Immature natural killer cell (primary cell): ENCODE measurements at regions not wholly inside any gene's neighbourhood (a gene's known extent, or its start where the extent isn't known, plus 50 kb on each side); places are given as distances from the start of the nearest gene placed in this dataset.
"Not testable (repeated sequence)": the region's sequence is repeated elsewhere in the genome, so short reads cannot be mapped to it uniquely, and the experiment has no call there.

Experiments used
- DNase-seq, 3 donors: peaks; one replicate each; pipeline ENCODE4 v3.0.0; 2022; ENCODE audit warnings: mixed read lengths in 1 of 3
- H3K27ac Mint-ChIP-seq, 6 donors: one replicate each; pipeline ENCODE4 v1.8.0; 2020; ENCODE audit warnings: mixed read lengths in 6 of 6, mild to moderate bottlenecking in 5 of 6, inconsistent platforms in 4 of 6, moderate library complexity in 3 of 6
- H3K27me3 Mint-ChIP-seq, 3 donors: one replicate each; pipeline ENCODE4 v1.8.0; 2020 to 2021; ENCODE audit warnings: low read depth in 3 of 3, mild to moderate bottlenecking in 3 of 3, mixed read lengths in 3 of 3, moderate library complexity in 3 of 3, inconsistent platforms in 1 of 3
- H3K36me3 Mint-ChIP-seq, 3 donors: one replicate each; pipeline ENCODE4 v1.8.0; 2020; ENCODE audit warnings: mixed read lengths in 3 of 3, inconsistent platforms in 2 of 3, mild to moderate bottlenecking in 2 of 3
- H3K4me1 Mint-ChIP-seq, 2 donors: one replicate each; pipeline ENCODE4 v1.8.0; 2020; ENCODE audit warnings: inconsistent platforms in 2 of 2, mild to moderate bottlenecking in 2 of 2, mixed read lengths in 2 of 2, moderate library complexity in 1 of 2
- H3K4me3 Mint-ChIP-seq, 5 donors: one replicate each; pipeline ENCODE4 v1.8.0; 2020; ENCODE audit warnings: mild to moderate bottlenecking in 5 of 5, mixed read lengths in 5 of 5, inconsistent platforms in 3 of 5, moderate library complexity in 3 of 5
- H3K9me3 Mint-ChIP-seq, 6 donors: one replicate each; pipeline ENCODE4 v1.8.0; 2020; ENCODE audit warnings: mild to moderate bottlenecking in 6 of 6, mixed read lengths in 6 of 6, inconsistent platforms in 4 of 6, moderate library complexity in 3 of 6

DNA sequence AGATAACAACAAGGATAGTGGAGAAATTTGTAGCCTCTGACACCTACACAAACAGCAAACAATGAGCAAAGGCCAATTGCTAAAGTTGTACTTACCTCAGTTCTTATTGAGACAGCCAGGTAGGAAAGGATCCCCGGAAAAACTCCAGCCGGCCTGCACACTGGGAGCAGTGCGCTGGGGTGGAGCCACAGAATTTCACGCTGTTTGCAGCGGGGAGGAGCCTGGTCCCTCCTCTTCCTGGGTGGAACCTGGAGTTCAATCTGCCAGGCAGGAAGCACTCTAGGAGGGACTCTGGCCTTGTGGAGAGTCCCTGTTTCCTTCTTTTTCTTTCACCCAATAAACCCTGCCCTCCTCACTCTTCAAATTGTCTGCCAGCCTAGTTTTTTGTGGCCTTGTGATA is 382.6 kb upstream of the TGIF2LX start:
- H3K27ac Mint-ChIP-seq, DNase-seq, H3K4me3 Mint-ChIP-seq, H3K36me3 Mint-ChIP-seq, H3K9me3 Mint-ChIP-seq, H3K27me3 Mint-ChIP-seq, H3K4me1 Mint-ChIP-seq: not testable (repeated sequence)

DNA sequence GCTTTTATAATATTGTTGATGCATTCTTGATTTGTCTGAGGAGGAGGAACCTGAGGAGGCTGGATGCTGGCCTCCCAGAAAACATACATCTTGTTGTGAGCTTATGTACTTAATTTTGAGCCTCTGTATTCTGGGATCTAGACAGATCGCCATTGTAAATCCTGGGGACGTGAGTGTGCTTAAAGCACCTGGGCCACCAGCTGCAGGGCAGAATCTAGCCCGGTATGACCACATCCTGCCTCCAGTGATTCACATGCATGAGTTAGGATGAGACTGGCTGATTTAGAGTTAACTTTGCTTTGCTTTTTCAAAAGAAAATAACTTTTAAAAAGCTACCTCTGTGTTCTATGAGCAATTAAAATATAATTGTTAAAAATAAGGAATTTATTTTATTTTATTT is 364.6 kb upstream of the TGIF2LX start:
- not testable (repeated sequence) for H3K9me3 Mint-ChIP-seq, H3K27me3 Mint-ChIP-seq, H3K36me3 Mint-ChIP-seq, DNase-seq, H3K27ac Mint-ChIP-seq, H3K4me3 Mint-ChIP-seq, H3K4me1 Mint-ChIP-seq

DNA sequence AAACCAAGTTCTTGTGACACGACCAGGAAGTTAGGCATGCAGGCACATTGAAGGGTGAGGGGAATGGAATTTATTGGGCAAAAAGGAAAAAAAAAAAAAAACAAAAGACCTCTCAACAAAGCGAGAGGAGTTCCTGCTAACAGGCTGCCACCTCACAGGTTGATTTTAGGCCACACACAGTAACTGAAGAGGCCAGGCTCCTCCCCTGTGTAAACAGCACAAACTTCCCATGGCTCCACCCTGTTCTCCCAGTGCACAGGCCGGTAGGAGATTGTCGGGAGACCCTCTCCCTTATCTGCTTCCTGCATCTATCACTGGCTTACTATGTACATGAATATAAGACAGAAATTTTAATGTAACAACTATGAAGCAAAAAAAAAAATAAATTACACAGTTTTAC is 359.6 kb upstream of the TGIF2LX start:
- peaks cover 0 to 14% (median 0%) of the 10 kb centered on the region in 6 donors for H3K9me3 Mint-ChIP-seq
- DNase-seq, H3K4me3 Mint-ChIP-seq, H3K36me3 Mint-ChIP-seq, H3K4me1 Mint-ChIP-seq, H3K27me3 Mint-ChIP-seq, H3K27ac Mint-ChIP-seq: not testable (repeated sequence)

DNA sequence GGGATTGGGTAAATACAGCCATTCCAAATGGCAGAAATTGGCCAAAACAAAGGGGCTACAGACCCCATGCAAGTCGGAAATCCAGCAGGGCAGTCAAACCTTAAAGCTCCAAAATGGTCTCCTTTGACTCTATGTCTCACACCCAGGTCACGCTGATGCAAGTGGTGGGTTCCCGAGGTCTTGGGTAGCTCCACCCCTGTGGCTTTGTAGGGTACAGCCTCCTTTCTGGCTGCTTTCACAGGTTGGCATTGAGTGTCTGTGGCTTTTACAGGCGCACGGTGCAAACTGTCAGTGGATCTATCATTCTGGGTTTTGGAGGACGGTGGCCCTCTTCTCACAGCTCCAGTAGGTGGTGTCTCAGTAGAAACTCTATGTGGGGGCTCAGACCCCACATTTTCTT is 358.6 kb upstream of the TGIF2LX start:
- not testable (repeated sequence) for H3K4me3 Mint-ChIP-seq, H3K4me1 Mint-ChIP-seq, H3K27ac Mint-ChIP-seq, H3K27me3 Mint-ChIP-seq, DNase-seq, H3K36me3 Mint-ChIP-seq
- H3K9me3 Mint-ChIP-seq, result peaks cover 0 to 14% (median 0%) of the 10 kb centered on the region in 6 donors

DNA sequence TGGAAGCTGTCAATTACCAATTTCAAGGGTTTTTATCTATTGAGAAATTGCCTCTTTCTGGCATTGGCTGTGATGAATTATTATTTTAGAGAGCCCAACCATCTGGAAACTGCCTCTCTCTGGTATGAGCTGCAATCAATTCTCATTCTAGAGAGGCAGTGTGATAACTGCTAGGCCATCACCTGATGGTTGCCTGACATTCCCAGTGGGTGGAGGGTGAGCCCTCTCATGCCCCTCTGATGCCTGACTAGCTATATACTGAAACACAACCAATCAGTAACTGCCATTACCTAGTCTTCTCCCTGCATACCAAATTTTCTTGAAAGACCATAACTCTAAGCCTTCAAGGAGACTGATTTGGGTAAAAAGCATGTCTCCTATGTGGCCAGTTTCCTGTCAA is 353.9 kb upstream of the TGIF2LX start:
- H3K4me3 Mint-ChIP-seq, DNase-seq, H3K36me3 Mint-ChIP-seq, H3K4me1 Mint-ChIP-seq, H3K27me3 Mint-ChIP-seq, H3K27ac Mint-ChIP-seq: not testable (repeated sequence)
- H3K9me3 Mint-ChIP-seq, result peaks cover 0 to 11% (median 0%) of the 10 kb centered on the region in 6 donors

DNA sequence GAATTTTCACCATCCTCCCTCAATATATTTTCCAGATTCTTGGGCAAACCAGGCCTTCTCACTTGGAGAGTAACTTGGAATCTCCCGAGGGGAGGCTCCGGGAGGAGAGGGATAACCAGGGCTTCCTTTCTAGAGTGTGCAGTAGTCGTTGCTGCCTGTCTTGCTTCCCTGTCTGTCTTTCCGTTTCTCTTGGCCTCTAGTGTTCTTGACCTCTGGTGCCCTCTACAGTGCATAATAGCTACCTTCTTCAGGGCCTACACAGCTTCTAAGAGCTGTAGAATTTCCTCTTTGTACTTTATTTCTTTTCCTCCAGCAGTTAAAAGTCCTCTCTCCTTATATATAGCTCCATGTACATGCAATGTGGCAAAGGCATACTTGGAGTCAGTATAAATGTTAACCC is 339.8 kb upstream of the TGIF2LX start:
- H3K27ac Mint-ChIP-seq, H3K4me1 Mint-ChIP-seq, H3K4me3 Mint-ChIP-seq, H3K36me3 Mint-ChIP-seq, H3K9me3 Mint-ChIP-seq, H3K27me3 Mint-ChIP-seq, DNase-seq: not testable (repeated sequence)

DNA sequence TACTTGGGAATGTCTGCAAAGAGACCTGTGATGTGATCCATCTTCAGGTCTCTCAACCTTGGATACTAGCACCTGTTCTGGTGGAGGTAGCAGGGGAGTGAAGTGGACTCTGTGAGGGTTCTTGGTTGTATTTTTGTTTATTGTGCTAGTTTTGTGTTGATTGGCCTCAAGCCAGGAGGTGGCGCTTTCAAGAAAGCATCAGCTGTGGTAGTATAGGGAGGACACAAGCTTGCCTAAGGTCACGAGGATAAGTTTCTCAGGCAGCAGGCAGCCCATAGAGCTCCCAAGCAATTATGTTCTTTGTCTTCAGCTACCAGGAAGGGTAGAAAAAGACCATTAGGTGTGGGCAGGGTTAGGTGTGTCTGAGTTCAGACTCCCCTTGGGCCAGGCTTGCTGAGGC is 289.9 kb upstream of the TGIF2LX start:
- H3K27me3 Mint-ChIP-seq, DNase-seq, H3K27ac Mint-ChIP-seq, H3K9me3 Mint-ChIP-seq, H3K4me1 Mint-ChIP-seq, H3K4me3 Mint-ChIP-seq, H3K36me3 Mint-ChIP-seq: not testable (repeated sequence)

DNA sequence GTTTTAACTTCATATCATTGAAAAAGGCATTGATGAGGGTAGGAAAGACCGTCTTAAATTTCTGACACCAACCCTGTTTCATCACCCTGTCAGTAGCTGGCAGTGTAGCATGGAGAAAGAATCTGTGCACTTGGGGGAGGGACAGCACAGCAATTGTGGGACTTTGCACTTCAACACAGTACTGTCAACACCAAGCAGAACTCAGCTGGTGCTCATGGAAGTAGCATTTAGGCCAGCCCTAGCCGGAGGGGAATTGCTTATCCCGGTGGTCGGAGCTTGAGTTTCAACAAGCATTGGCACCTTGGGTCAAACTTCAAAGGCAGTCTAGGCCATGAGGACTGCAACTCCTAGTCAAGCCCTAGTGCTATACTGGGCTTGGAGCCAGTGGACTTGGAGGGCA is 285.8 kb upstream of the TGIF2LX start:
- H3K4me1 Mint-ChIP-seq, H3K27ac Mint-ChIP-seq, DNase-seq, H3K27me3 Mint-ChIP-seq, H3K4me3 Mint-ChIP-seq, H3K36me3 Mint-ChIP-seq, H3K9me3 Mint-ChIP-seq: not testable (repeated sequence)

DNA sequence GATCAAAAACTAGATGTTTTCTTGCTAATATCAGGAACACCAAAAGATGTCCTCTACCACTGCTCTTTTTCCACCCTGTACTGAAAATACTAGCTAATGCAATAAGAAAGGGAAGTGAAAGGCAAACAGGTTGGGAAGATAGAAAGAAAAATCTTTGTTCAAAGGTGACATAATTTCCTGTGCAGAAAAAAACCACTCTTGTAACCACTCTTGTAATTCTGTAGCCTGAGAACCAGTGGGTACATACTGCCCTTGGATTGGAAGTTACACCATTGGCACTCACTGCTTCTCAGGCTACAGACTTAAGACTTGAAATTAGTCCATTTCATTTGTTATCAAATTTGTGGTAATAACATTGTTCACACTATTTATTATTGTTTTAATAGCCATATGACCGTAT is 263.0 kb upstream of the TGIF2LX start:
- H3K36me3 Mint-ChIP-seq, H3K4me1 Mint-ChIP-seq, H3K9me3 Mint-ChIP-seq, H3K27ac Mint-ChIP-seq, H3K4me3 Mint-ChIP-seq, DNase-seq, H3K27me3 Mint-ChIP-seq: not testable (repeated sequence)

DNA sequence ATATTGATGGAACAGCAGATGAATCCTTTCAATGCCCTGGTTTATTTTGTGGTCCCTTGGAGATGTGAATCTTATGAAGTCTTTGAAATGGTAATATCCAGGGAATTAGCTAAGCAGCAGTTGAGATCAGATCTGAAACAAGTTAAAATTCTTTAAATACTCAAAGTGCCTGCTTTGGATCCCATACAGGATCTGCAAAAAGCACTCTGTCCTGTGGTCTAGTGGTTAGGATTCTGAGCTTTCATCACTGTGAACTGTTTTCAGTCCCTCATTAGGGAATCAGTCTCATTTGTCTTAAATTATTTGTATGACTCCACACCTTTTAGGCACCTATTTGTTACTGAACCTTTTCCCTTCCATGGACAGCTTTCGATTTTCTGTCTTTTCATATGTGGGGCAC is 215.2 kb upstream of the TGIF2LX start:
- H3K9me3 Mint-ChIP-seq, H3K27me3 Mint-ChIP-seq, H3K4me3 Mint-ChIP-seq, H3K27ac Mint-ChIP-seq, DNase-seq, H3K4me1 Mint-ChIP-seq, H3K36me3 Mint-ChIP-seq: not testable (repeated sequence)

DNA sequence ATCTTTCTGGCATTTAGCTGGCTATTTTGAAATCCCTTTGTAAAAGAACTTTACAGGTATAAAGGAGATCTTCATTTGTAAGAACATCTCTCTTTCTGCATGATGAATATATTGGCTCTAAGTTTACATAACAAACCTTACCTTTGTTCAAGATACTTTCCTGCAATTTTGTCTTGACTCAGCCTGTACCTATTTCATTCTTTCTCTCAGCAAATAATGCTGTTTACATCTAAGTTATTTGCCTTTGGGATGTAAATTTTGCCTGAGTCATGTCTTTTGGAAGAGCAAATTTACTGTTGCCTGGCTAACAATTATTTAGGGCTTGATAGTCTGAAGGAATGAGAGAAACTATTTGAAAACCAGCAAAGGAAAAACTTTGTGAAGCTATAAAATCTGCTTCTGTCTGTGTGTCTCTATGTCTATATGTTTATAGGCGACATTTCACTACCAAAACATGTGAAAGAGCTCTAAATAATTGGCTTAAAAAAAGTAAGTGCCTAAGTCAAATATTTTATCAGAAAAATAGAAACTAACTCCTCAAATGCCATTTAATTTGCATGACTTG is 214.3 kb upstream of the TGIF2LX start:
- H3K27me3 Mint-ChIP-seq, H3K9me3 Mint-ChIP-seq, H3K27ac Mint-ChIP-seq, DNase-seq, H3K36me3 Mint-ChIP-seq, H3K4me3 Mint-ChIP-seq, H3K4me1 Mint-ChIP-seq: not testable (repeated sequence)

DNA sequence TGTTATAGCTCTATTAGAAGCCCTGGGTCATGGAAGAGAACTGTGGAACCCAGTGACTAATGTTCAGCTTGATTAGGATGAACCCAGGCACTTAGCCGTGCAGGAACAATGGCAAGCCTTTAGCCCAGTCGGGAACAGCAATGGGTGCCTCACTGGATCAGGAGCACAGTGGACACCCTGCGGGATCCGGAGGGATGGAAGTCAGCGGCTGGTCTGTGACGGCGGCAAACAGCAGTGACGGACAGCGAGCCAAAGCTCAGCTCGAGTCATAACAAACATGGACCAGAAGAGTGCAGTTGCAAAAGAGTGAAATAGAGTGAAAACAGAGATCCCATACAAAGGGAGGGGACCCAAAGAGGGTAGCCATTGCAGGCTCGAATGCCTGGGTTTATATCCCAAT is 187.3 kb upstream of the TGIF2LX start:
- not testable (repeated sequence) for H3K27me3 Mint-ChIP-seq, H3K27ac Mint-ChIP-seq, H3K4me3 Mint-ChIP-seq, H3K36me3 Mint-ChIP-seq, H3K9me3 Mint-ChIP-seq, H3K4me1 Mint-ChIP-seq, DNase-seq

DNA sequence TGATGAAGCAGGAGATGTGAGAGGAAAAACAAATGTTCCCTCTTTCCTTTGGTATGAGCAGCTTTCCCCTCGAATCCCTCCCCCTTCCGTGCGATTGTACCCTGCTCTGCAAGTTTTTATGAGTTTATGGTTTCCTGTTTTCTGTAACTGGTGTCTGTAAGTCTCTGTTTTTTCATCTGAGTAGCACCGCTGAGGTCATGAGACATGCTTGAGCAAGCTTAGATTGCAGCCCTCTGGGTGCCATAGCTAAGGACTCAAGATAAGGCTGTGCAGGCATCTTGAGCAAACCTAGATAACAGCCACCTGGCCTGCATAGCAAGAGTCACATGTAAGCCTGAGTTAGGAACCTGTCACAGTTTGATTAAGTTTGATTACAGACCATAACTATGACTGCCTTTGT is 165.2 kb upstream of the TGIF2LX start:
- not testable (repeated sequence) for H3K4me3 Mint-ChIP-seq, H3K36me3 Mint-ChIP-seq, H3K4me1 Mint-ChIP-seq, DNase-seq, H3K27me3 Mint-ChIP-seq, H3K9me3 Mint-ChIP-seq, H3K27ac Mint-ChIP-seq

DNA sequence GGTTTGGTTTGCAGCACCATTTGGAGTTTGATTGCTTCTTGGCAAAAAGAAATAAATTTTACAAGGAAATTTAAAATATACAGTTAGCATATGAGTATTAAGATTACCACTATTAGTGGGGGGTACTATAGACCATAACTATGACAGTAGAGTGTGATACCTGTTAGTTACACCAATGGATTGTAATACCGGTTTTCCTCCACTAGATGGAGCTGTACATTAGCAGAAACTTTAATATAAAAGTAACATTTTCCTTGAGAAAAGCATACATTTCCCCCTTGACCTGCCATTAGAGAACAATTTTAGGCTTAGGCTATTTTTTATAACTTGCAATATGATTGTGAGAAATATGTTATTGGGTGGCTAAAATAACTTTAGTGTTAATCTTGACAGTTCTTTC is 163.9 kb upstream of the TGIF2LX start:
- not testable (repeated sequence) for H3K27me3 Mint-ChIP-seq, H3K9me3 Mint-ChIP-seq, H3K4me3 Mint-ChIP-seq, H3K4me1 Mint-ChIP-seq, H3K27ac Mint-ChIP-seq, H3K36me3 Mint-ChIP-seq
- peak in 2 of 3 donors; percentile 7 to 21 for DNase-seq

DNA sequence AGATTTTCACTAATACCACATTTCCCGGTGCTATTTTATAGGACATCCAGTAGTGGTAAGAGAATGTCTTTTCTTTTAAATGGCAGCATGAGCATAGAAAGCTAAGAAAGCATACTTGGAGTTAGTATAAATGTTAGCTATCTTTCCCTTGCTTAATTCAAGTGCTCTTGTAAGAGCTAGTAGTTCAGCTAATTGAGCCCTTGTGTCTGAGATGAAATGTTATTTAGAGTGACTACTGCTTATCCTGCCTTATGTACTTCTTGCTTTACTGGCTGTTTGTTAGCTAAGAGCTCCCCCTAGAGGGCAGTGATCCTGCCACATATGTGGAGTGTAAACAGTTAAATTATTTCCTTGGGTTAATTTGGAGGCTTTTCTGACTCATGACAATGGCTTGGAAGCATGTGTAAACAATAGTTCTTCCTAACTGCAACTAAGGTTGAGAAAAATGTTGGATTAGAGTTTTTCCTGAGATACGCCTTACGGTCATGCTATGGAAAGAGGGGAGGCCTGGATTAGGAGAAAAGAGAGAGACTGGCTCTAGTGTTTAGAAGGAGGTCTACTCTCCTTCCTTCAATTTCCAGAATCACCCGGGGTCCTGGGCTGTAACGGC is 162.5 kb upstream of the TGIF2LX start:
- H3K36me3 Mint-ChIP-seq, H3K9me3 Mint-ChIP-seq, H3K4me3 Mint-ChIP-seq, H3K4me1 Mint-ChIP-seq, DNase-seq, H3K27me3 Mint-ChIP-seq, H3K27ac Mint-ChIP-seq: not testable (repeated sequence)

DNA sequence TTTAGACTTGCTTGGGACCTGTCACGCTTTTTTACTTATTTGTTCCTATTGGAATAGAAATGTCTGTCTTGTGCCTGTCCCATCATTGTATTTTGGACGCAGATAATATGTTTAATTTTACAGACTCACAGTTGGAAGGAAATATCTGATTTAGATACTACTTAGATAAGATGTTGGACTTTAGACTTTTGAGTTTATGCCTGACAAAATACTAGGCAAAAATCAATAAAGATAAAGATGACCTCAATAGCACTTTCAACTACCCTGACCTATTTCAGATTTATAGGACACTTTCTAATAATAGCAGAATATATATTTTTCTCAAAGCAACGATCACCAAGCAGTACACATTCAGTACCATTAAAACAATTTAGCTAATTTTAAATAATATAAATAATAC is 150.1 kb upstream of the TGIF2LX start:
- H3K27ac Mint-ChIP-seq, H3K4me1 Mint-ChIP-seq, H3K4me3 Mint-ChIP-seq, DNase-seq, H3K27me3 Mint-ChIP-seq, H3K36me3 Mint-ChIP-seq, H3K9me3 Mint-ChIP-seq: not testable (repeated sequence)
